Skeletal muscle tissue (tissue), 3 donors: ENCODE measurements at regions not wholly inside any gene's neighbourhood (a gene's known extent, or its start where the extent isn't known, plus 50 kb on each side); places are given as distances from the start of the nearest gene placed in this dataset.

Source experiments
- H3K27ac ChIP-seq: one replicate; pipeline ENCODE4 v1.7.0; 2013; ENCODE audit warnings: mild to moderate bottlenecking, low read depth, low read length, inconsistent platforms
- H3K27me3 ChIP-seq, 3 donors: one replicate each; pipeline ENCODE4 v1.7.0; 2013; ENCODE audit warnings: low read length in 3 of 3; ENCODE audit not compliant: control insufficient read depth in 3 of 3, insufficient read depth in 3 of 3
- H3K36me3 ChIP-seq, 3 donors: one replicate each; pipeline ENCODE4 v1.7.0; 2013; ENCODE audit warnings: low read length in 3 of 3; ENCODE audit not compliant: control insufficient read depth in 3 of 3, insufficient read depth in 3 of 3
- H3K4me1 ChIP-seq, 3 donors: one replicate each; pipeline ENCODE4 v1.7.0; 2013; ENCODE audit warnings: low read length in 3 of 3, mild to moderate bottlenecking in 3 of 3; ENCODE audit not compliant: control insufficient read depth in 3 of 3, insufficient read depth in 3 of 3
- H3K4me3 ChIP-seq, 3 donors: one replicate each; pipeline ENCODE4 v1.7.0; 2013; ENCODE audit warnings: low read length in 3 of 3
- H3K9ac ChIP-seq, 3 donors: one replicate each; pipeline ENCODE4 v1.7.0; 2013; ENCODE audit warnings: low read length in 3 of 3, mild to moderate bottlenecking in 3 of 3, moderate library complexity in 2 of 3, low read depth in 1 of 3
- H3K9me3 ChIP-seq, 3 donors: one replicate each; pipeline ENCODE4 v1.7.0; 2013; ENCODE audit warnings: low read length in 3 of 3; ENCODE audit not compliant: control insufficient read depth in 3 of 3
- donor health status: Osteomylitis.

GRCh38 chr10:33385015-33385414, 50.5 kb upstream of the NRP1 start:
- Histone ChIP-seq H3K27ac (no peak overlapping the region), H3K9me3 (no peaks in the 10 kb centered on the region), H3K4me3 (no peak overlapping the region), H3K4me1 (peaks cover 0 to 5% (median 3%) of the 10 kb centered on the region in 3 donors), H3K36me3 (no peaks in the 10 kb centered on the region), H3K27me3 (no peaks in the 10 kb centered on the region), H3K9ac (no peak overlapping the region)
